HEK293T (cell line): ENCODE measurements at regions not wholly inside any gene's neighbourhood (a gene's known extent, or its start where the extent isn't known, plus 50 kb on each side); places are given as distances from the start of the nearest gene placed in this dataset.
"Not testable (repeated sequence)": the region's sequence is repeated elsewhere in the genome, so short reads cannot be mapped to it uniquely, and the experiment has no call there.

Experiments
- BHLHE40 ChIP-seq: fragments of 450-650 bp; IDR thresholded peaks from 2 replicates; pipeline ENCODE4 v1.6.1; 2016; ENCODE audit warnings: mild to moderate bottlenecking, moderate library complexity, borderline replicate concordance
- ELF4 ChIP-seq: fragments of 450-650 bp; IDR thresholded peaks from 2 replicates; pipeline ENCODE4 v1.6.1; 2017; ENCODE audit warnings: antibody characterized with exemption

- TF ChIP-seq BHLHE40, ELF4: not testable (repeated sequence)
These were observed 246.4 kb downstream of the TMEM121 start for GRCh38 chr14:105772710-105773250.
